Tibial nerve (tissue), 4 donors: ENCODE measurements at regions not wholly inside any gene's neighbourhood (a gene's known extent, or its start where the extent isn't known, plus 50 kb on each side); places are given as distances from the start of the nearest gene placed in this dataset.

ENCODE experiments used
- CTCF ChIP-seq, 5 experiments: fragments of 200-600 bp in 3 of 5; fragments of 450-650 bp in 2 of 5; sonication (generic) in 3 of 5; IDR thresholded peaks; one replicate each; pipeline ENCODE4 v1.5.1; 2016 to 2019; ENCODE audit warnings: antibody characterized with exemption in 5 of 5, mild to moderate bottlenecking in 3 of 5, moderate library complexity in 2 of 5
- EP300 ChIP-seq, 2 donors: sonication (generic); formaldehyde crosslinking; IDR thresholded peaks; one replicate each; pipeline ENCODE4 v1.6.1; 2017; ENCODE audit warnings: antibody characterized with exemption in 2 of 2, mild to moderate bottlenecking in 1 of 2
- POLR2A ChIP-seq, 2 donors: fragments of 450-650 bp; IDR thresholded peaks; one replicate each; pipeline ENCODE4 v1.6.1; 2017; ENCODE audit warnings: antibody characterized with exemption in 2 of 2, mild to moderate bottlenecking in 2 of 2, moderate library complexity in 2 of 2

GRCh38 chr18:30658306-30658705, 384.2 kb downstream of the DSC3 start:
- TF ChIP-seq CTCF (IDR thresholded peaks at IDR 0.05) (no peak), POLR2A (IDR thresholded peaks at IDR 0.05) (no peak), EP300 (IDR thresholded peaks at IDR 0.05) (no peak)
